ENCODE measurements at regions not wholly inside any gene's neighbourhood (a gene's known extent, or its start where the extent isn't known, plus 50 kb on each side); places are given as distances from the start of the nearest gene placed in this dataset.

GRCh38 chr5:101991486-101991885, 304.6 kb downstream of the SLCO4C1 start:
- TF ChIP-seq ISL1 (CRISPR knock-in tag; IDR thresholded peaks at IDR 0.05): no peak
- no peak for TF ChIP-seq PATZ1 (CRISPR knock-in tag; IDR thresholded peaks at IDR 0.05; ENCODE audit: borderline replicate concordance)
- TF ChIP-seq ZFP30 (CRISPR knock-in tag; IDR thresholded peaks at IDR 0.05): no peak
- TF ChIP-seq ESRRG (CRISPR knock-in tag; IDR thresholded peaks at IDR 0.05): no peak
- no peak for TF ChIP-seq SNAI2 (CRISPR knock-in tag; IDR thresholded peaks at IDR 0.05)
- TF ChIP-seq CSRNP3 (CRISPR knock-in tag; IDR thresholded peaks at IDR 0.05): no peak
- TF ChIP-seq BACH2 (CRISPR knock-in tag; IDR thresholded peaks at IDR 0.05; ENCODE audit: borderline replicate concordance): no peak
- no peak for TF ChIP-seq ARNTL (CRISPR knock-in tag; IDR thresholded peaks at IDR 0.05; ENCODE audit: borderline replicate concordance, low read depth)
